ENCODE measurements at regions not wholly inside any gene's neighbourhood (a gene's known extent, or its start where the extent isn't known, plus 50 kb on each side); places are given as distances from the start of the nearest gene placed in this dataset.

GRCh38 chr12:105812366-105812765 lies 326.4 kb downstream of the NUAK1 start:
- no peak overlapping the region for H3K9ac ChIP-seq (ENCODE audit: low read depth, low read length)
- no peaks in the 10 kb centered on the region for H3K4me1 ChIP-seq (ENCODE audit: insufficient read depth, low read length)
- no peaks in the 10 kb centered on the region for H3K9me3 ChIP-seq (ENCODE audit: insufficient read depth, low read depth, low read length)
- H3K27ac ChIP-seq (ENCODE audit: low read length): no peak overlapping the region
- H3K4me3 ChIP-seq (ENCODE audit: low read length): no peak overlapping the region
- no peaks in the 10 kb centered on the region for H3K27me3 ChIP-seq (ENCODE audit: insufficient read depth, low read length)
- no peaks in the 10 kb centered on the region for H3K36me3 ChIP-seq (ENCODE audit: insufficient read depth, low read depth, low read length)

DNA sequence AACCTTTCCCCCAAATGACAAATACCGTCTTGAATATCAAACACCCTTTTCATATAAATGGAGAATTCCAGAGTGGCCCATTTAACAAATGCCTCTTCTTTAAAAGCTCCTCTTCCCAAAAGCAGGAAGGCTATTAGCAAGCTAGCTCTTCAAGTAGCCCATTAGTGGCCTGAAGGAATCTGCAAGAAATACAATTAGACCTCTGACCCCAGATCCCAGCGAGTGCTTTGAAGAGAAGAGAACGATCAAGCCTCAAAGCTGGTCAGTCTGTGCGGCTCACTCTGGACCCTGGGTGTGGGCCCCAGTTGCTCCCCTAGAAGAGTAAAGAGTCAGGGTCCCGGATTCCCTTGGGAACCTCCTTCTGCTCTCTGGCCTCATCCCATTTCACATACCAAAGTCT lies 325.6 kb downstream of the NUAK1 start:
- Histone ChIP-seq H3K4me1 (ENCODE audit: insufficient read depth, low read length) (no peaks in the 10 kb centered on the region), H3K27ac (ENCODE audit: low read length) (no peak overlapping the region), H3K9me3 (ENCODE audit: insufficient read depth, low read depth, low read length) (no peaks in the 10 kb centered on the region), H3K27me3 (ENCODE audit: insufficient read depth, low read length) (no peaks in the 10 kb centered on the region), H3K36me3 (ENCODE audit: insufficient read depth, low read depth, low read length) (no peaks in the 10 kb centered on the region), H3K4me3 (ENCODE audit: low read length) (no peak overlapping the region), H3K9ac (ENCODE audit: low read depth, low read length) (no peak overlapping the region)

- Histone ChIP-seq H3K27me3 (ENCODE audit: insufficient read depth, low read length) (no peaks in the 10 kb centered on the region), H3K36me3 (ENCODE audit: insufficient read depth, low read depth, low read length) (no peaks in the 10 kb centered on the region), H3K4me3 (ENCODE audit: low read length) (no peak overlapping the region), H3K27ac (ENCODE audit: low read length) (no peak overlapping the region), H3K9ac (ENCODE audit: low read depth, low read length) (no peak overlapping the region), H3K9me3 (ENCODE audit: insufficient read depth, low read depth, low read length) (no peaks in the 10 kb centered on the region), H3K4me1 (ENCODE audit: insufficient read depth, low read length) (no peaks in the 10 kb centered on the region)
These were observed 324.5 kb downstream of the NUAK1 start for GRCh38 chr12:105814283-105814682.

- no peak overlapping the region for H3K27ac ChIP-seq (ENCODE audit: low read length)
- peaks cover 11% of the 10 kb centered on the region; the same call in 1 of the 2 replicates for H3K4me1 ChIP-seq (ENCODE audit: insufficient read depth, low read length)
- no peaks in the 10 kb centered on the region for H3K36me3 ChIP-seq (ENCODE audit: insufficient read depth, low read depth, low read length)
- no peaks in the 10 kb centered on the region for H3K9me3 ChIP-seq (ENCODE audit: insufficient read depth, low read depth, low read length)
- H3K4me3 ChIP-seq (ENCODE audit: low read length): no peak overlapping the region
- no peaks in the 10 kb centered on the region for H3K27me3 ChIP-seq (ENCODE audit: insufficient read depth, low read length)
- H3K9ac ChIP-seq (ENCODE audit: low read depth, low read length): no peak overlapping the region
These were observed 319.2 kb downstream of the NUAK1 start for GRCh38 chr12:105819549-105819948.

DNA sequence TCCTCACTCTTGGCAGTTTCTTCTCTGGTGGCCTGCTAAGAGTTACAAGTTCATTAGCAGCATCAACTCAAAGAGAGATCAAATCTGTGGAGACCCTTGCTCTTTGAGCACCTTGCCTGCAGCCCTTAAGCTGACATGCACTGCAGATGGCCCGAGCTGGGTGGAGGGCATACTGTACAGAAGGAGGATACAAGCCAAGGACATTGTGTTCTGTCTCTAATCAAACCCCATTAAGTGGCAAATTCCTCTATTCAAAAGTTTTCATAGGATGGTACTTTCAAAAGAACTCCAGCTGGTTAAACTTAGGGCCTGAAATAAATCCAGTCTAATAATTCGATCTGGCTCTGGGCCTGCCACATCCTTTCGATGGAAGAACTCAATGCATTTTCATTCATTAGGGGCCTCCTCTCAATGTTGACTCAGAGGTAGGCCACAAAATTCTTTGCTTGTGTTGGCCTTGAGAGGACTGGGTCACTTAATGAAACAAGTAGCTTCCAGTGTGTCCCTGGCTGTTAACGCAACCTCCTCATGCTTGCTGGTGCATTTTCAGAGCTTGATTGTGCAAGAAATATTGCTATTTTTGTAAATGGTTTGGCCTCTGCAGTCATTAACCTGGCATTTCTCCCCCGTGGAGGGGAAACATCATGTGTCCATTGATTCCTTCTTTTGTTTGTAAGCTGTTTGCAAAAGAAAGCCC lies 318.2 kb downstream of the NUAK1 start:
- Histone ChIP-seq H3K4me3 (ENCODE audit: low read length) (no peak overlapping the region), H3K27me3 (ENCODE audit: insufficient read depth, low read length) (no peaks in the 10 kb centered on the region), H3K4me1 (ENCODE audit: insufficient read depth, low read length) (peaks cover 11% of the 10 kb centered on the region; the same call in 1 of the 2 replicates), H3K27ac (ENCODE audit: low read length) (no peak overlapping the region), H3K9me3 (ENCODE audit: insufficient read depth, low read depth, low read length) (no peaks in the 10 kb centered on the region), H3K9ac (ENCODE audit: low read depth, low read length) (no peak overlapping the region), H3K36me3 (ENCODE audit: insufficient read depth, low read depth, low read length) (no peaks in the 10 kb centered on the region)

- H3K27me3 ChIP-seq (ENCODE audit: insufficient read depth, low read length): no peaks in the 10 kb centered on the region
- no peaks in the 10 kb centered on the region for H3K36me3 ChIP-seq (ENCODE audit: insufficient read depth, low read depth, low read length)
- no peaks in the 10 kb centered on the region for H3K9me3 ChIP-seq (ENCODE audit: insufficient read depth, low read depth, low read length)
- H3K4me1 ChIP-seq (ENCODE audit: insufficient read depth, low read length): peaks cover 11% of the 10 kb centered on the region; the same call in 1 of the 2 replicates
- H3K4me3 ChIP-seq (ENCODE audit: low read length): no peak overlapping the region
- no peak overlapping the region for H3K27ac ChIP-seq (ENCODE audit: low read length)
- H3K9ac ChIP-seq (ENCODE audit: low read depth, low read length): no peak overlapping the region
These were observed 316.3 kb downstream of the NUAK1 start for GRCh38 chr12:105822131-105823105.

GRCh38 chr12:105823810-105824209 lies 314.9 kb downstream of the NUAK1 start:
- H3K36me3 ChIP-seq (ENCODE audit: insufficient read depth, low read depth, low read length): no peaks in the 10 kb centered on the region
- no peak overlapping the region for H3K27ac ChIP-seq (ENCODE audit: low read length)
- H3K4me3 ChIP-seq (ENCODE audit: low read length): no peak overlapping the region
- no peaks in the 10 kb centered on the region for H3K27me3 ChIP-seq (ENCODE audit: insufficient read depth, low read length)
- H3K9me3 ChIP-seq (ENCODE audit: insufficient read depth, low read depth, low read length): no peaks in the 10 kb centered on the region
- H3K4me1 ChIP-seq (ENCODE audit: insufficient read depth, low read length): peaks cover 11% of the 10 kb centered on the region; the same call in 1 of the 2 replicates
- no peak overlapping the region for H3K9ac ChIP-seq (ENCODE audit: low read depth, low read length)

GRCh38 chr12:105825141-105825540 lies 313.6 kb downstream of the NUAK1 start:
- Histone ChIP-seq H3K9ac (ENCODE audit: low read depth, low read length) (no peak overlapping the region), H3K4me3 (ENCODE audit: low read length) (no peak overlapping the region), H3K9me3 (ENCODE audit: insufficient read depth, low read depth, low read length) (no peaks in the 10 kb centered on the region), H3K36me3 (ENCODE audit: insufficient read depth, low read depth, low read length) (no peaks in the 10 kb centered on the region), H3K27me3 (ENCODE audit: insufficient read depth, low read length) (no peaks in the 10 kb centered on the region), H3K27ac (ENCODE audit: low read length) (no peak overlapping the region), H3K4me1 (ENCODE audit: insufficient read depth, low read length) (peaks cover 11% of the 10 kb centered on the region; the same call in 1 of the 2 replicates)

DNA sequence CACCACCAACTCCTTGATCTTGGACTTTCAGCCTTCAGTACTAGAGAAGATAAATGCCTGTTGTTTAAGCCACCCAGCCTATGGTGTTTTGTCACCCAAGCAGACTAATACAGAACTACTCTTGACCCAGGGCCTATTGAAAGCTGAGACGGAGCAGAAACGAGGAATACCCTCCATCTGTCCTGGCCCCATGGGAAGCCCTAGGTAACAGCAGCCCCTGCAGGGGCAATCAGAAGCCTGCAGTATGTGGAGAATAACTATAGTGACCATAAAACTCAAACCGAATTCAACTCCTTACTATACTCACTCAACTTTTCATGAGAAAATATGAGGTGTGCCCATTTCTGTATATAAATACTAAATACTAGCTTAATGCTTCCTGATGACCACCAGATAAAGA lies 307.4 kb downstream of the NUAK1 start:
- Histone ChIP-seq H3K9ac (ENCODE audit: low read depth, low read length) (no peak overlapping the region), H3K27me3 (ENCODE audit: insufficient read depth, low read length) (no peaks in the 10 kb centered on the region), H3K27ac (ENCODE audit: low read length) (no peak overlapping the region), H3K36me3 (ENCODE audit: insufficient read depth, low read depth, low read length) (no peaks in the 10 kb centered on the region), H3K4me1 (ENCODE audit: insufficient read depth, low read length) (no peaks in the 10 kb centered on the region), H3K9me3 (ENCODE audit: insufficient read depth, low read depth, low read length) (no peaks in the 10 kb centered on the region), H3K4me3 (ENCODE audit: low read length) (no peak overlapping the region)

DNA sequence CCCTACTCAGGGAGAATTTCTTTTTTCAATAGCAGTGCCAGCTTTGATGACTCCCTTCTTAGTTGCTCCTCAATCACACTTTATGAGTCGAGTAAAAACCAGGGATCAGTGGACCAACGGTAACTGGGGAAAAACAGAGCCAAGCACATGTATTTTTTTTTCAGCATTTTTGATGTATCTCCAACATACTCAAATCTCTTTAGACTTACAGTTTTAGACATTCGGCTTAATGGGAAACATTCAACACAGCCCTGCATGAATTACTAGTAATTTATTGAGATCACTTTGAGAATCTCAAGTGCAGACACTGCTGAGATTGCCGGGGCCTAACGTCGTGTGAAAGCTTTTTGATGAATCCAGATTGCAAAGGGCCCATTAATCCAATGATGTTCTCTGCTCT lies 306.7 kb downstream of the NUAK1 start:
- Histone ChIP-seq H3K36me3 (ENCODE audit: insufficient read depth, low read depth, low read length) (no peaks in the 10 kb centered on the region), H3K4me3 (ENCODE audit: low read length) (no peak overlapping the region), H3K27ac (ENCODE audit: low read length) (no peak overlapping the region), H3K9ac (ENCODE audit: low read depth, low read length) (no peak overlapping the region), H3K4me1 (ENCODE audit: insufficient read depth, low read length) (no peaks in the 10 kb centered on the region), H3K9me3 (ENCODE audit: insufficient read depth, low read depth, low read length) (no peaks in the 10 kb centered on the region), H3K27me3 (ENCODE audit: insufficient read depth, low read length) (no peaks in the 10 kb centered on the region)

DNA sequence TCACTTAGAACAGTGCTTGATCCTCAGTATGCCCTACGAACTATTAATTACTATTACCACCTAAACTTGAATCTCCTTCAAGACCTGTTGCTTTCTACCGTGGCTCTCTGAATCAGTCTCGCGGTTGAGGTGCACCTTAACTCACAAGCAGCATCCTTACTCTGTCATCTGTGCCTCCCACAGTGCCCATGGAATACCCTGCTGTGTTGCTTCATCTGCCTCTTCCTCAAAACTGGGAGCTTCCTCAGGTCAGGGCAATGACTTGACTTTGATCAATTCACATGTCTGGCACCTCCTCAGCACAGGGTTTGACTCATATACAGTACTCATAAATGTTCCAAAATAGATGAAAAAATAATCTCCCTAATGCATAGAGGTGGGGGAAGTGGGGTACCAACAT lies 305.9 kb downstream of the NUAK1 start:
- no peak overlapping the region for H3K9ac ChIP-seq (ENCODE audit: low read depth, low read length)
- no peak overlapping the region for H3K4me3 ChIP-seq (ENCODE audit: low read length)
- H3K27ac ChIP-seq (ENCODE audit: low read length): no peak overlapping the region
- H3K9me3 ChIP-seq (ENCODE audit: insufficient read depth, low read depth, low read length): no peaks in the 10 kb centered on the region
- H3K27me3 ChIP-seq (ENCODE audit: insufficient read depth, low read length): no peaks in the 10 kb centered on the region
- H3K4me1 ChIP-seq (ENCODE audit: insufficient read depth, low read length): no peaks in the 10 kb centered on the region
- no peaks in the 10 kb centered on the region for H3K36me3 ChIP-seq (ENCODE audit: insufficient read depth, low read depth, low read length)

DNA sequence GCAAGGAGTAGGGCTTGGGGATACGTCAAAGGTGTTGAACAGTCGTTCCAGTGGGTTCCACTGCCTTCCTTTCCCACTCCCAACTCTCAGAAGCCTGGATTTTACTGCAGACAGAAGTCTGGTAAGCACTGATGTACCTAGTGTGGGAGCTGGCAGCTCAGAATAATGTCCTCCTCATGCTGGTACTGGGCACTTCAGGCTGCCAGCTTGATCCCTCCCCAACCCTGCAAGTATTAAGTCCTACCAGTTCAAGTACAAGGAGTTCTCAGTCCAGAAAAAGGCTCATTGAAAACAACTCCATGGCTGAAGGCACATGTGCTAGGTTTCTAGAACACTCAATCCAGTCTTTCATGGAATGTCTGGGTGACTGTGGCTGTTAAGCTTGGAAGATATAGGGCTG lies 304.3 kb downstream of the NUAK1 start:
- no peak overlapping the region for H3K27ac ChIP-seq (ENCODE audit: low read length)
- H3K36me3 ChIP-seq (ENCODE audit: insufficient read depth, low read depth, low read length): no peaks in the 10 kb centered on the region
- no peaks in the 10 kb centered on the region for H3K4me1 ChIP-seq (ENCODE audit: insufficient read depth, low read length)
- H3K4me3 ChIP-seq (ENCODE audit: low read length): no peak overlapping the region
- H3K27me3 ChIP-seq (ENCODE audit: insufficient read depth, low read length): no peaks in the 10 kb centered on the region
- no peaks in the 10 kb centered on the region for H3K9me3 ChIP-seq (ENCODE audit: insufficient read depth, low read depth, low read length)
- no peak overlapping the region for H3K9ac ChIP-seq (ENCODE audit: low read depth, low read length)
